HG02763 (cell line): ENCODE measurements at regions not wholly inside any gene's neighbourhood (a gene's known extent, or its start where the extent isn't known, plus 50 kb on each side); places are given as distances from the start of the nearest gene placed in this dataset.
"Not testable (repeated sequence)": the region's sequence is repeated elsewhere in the genome, so short reads cannot be mapped to it uniquely, and the experiment has no call there.

Source experiments
- ATAC-seq: cut with Tn5 transposase; IDR thresholded peaks from one replicate; pipeline ENCODE4 v1.9.1; 2021; ENCODE audit warnings: mild to moderate bottlenecking, moderate library complexity; ENCODE audit not compliant: unreplicated experiment

DNA sequence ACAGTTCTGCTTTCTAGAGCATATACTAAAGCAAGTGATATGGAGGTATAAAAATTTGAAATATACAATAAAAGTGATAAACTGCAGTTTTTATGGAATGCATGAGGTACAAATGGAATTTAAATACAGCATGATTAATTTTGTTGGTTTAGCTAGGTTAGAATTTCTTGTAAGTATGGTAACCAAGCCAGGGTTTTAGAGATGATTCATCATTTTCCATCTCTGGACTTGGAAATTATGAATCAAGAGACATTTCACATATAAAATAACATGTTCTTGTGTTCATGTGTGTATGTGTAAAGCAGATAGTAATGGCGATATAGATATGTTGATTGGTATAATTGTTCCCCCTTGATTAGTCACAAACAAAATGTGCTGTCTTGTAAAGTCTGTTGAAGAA lies 1219.8 kb downstream of the CDH8 start:
- ATAC-seq = no peak

DNA sequence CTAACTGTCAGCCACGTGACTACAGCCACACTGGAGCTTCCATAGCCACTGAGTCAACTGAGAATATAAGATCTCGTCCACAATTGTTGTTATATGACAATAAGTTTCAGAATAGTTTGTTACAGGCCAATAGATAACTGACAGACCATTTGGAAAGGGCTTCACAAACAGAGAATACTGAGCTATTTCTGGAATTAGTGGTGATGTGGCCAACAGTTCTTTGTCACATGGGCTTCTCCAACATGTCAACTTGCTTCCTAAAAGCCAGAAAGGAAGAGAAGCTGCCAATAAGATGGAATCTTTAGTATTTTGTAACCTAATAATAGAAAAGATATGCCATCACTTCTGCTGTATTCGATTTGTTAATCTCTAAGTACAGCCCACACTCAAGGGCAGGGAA lies 1220.4 kb downstream of the CDH8 start:
- ATAC-seq = no peak

DNA sequence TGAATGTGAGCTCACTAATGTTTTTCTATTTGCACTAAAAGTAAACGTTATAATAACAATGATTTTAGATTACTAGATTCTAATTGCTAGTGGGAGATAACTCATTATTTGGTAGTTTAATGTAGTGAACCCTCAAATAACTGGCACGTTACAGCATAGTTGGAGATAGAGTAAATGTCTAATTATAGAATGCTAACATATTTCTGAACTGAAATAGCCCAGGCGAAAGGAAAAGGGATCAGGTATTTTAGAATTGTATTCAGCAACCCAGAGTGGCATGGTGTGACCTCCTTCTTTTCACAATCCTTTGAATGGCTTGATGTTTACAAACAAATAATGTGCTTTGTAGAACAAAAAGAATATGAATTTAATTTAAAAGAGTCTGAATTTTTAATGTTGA lies 1221.2 kb downstream of the CDH8 start:
- no peak for ATAC-seq

DNA sequence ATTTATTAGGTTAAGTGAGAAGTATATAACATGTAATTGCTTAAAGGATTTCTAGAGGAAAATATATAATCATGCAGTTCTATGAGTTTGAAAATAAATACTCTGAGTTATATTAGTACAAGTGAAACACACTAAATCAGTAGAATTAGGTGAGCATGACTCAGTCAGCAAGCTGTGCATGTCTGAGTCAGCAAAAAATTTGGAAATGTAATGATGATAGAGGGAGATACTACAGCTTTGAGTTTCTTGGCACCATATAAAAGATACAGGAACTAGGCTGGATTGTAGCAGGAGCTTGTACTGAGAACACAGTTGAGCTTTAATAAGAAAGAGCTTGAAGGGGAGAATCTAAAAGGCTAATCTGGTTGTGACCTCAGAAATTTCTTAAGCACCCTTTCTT lies 1224.6 kb downstream of the CDH8 start:
- no peak for ATAC-seq

DNA sequence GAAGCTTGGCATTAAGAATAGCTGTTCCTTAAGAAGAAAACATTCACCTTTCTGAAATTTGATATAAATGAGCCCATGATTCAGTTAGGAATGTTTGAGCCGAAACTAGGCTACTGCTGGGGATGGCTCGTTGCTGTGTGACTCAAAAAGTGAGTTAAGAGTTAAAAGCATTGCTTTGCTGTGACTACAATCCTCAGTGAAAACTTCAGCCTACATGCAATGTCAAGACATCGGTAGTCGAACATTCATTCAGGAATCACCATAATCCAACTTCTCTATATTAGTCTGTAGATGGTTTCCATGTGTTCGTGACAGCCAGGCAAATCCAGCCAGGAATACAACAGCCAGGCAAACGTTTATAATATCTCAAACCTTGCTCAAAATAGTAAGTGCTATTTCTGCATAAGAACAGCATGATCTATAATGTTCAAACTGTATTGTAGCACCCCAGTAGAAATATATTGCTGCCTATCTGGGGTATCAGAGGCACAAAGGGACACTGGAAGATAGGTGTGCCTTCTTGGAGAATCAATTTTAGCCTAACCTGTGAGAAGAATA lies 1225.1 kb downstream of the CDH8 start:
- no peak for ATAC-seq

DNA sequence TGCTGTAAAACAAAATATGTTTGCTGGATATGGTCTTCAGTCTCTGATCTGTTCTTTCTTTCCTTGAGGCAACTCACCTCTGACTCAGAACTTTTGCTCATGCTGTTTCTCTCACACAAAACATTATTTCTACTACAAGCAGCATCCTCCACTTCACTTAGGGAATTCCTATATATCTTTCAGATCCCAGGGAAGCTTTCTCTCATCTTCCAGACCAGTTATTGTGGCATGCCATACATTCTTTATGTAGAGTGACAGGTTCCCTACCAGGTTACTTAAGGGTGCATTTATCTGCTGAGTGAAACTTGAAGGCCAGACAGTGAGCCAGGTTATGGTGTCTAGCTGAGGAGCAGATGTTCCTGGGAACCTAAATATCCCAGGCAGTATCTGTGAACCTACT lies 1226.0 kb downstream of the CDH8 start:
- no peak for ATAC-seq

DNA sequence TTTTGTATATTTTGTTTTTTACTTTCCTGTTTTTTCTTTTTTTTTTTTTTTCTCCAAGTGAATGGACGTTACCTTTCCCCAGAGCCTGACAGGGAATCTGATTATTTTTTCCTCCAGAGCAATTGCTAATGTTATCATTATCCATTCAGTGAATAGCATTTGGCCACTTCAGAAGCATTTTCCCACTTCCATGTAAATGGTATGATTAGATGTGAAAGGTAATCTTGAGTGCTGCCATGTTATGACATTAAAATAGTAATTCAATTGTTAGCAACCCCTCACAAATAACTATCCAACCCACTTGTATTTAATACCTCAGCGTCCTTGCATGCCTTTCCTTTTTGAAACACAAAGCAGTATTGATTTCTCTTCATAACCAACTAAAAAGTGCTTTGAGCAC lies 1243.8 kb downstream of the CDH8 start:
- ATAC-seq = no peak

DNA sequence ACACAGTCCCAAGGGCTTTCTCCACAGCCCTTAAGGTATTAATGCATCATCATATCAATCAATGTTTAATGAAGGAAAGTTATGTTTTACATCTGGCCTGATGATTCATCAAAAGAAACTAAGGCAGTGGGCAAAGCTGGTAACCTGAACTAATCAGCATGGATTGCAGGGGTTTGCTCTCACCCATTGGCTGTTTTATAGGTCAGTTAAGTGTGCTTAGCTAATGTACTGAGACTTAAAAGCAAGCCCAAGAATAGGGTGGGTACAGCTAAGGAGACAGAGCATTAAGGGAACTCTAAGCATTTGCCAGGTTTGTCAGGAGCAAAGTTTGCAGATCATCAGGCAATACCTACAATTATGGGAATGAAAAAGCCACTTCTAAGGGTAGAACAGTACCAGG lies 1247.6 kb downstream of the CDH8 start:
- ATAC-seq = no peak

DNA sequence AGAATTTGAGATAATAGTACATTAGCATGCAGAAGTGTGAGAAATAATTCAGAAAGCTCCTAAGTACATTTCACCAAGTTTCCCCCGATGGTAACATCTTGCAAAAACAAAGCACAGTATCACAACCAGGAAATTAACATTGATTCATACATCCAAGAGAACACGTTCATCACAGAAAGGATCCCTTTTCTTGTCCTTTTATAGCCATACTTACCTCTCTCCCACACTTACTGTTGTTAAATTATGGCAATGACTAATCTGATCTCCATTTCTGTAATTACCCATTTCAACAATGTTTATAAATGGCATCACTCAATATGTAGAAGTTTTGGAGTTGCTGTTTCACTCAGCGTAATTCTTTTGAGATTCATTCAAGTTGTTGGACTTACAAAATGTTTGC lies 1260.0 kb downstream of the CDH8 start:
- ATAC-seq = no peak

DNA sequence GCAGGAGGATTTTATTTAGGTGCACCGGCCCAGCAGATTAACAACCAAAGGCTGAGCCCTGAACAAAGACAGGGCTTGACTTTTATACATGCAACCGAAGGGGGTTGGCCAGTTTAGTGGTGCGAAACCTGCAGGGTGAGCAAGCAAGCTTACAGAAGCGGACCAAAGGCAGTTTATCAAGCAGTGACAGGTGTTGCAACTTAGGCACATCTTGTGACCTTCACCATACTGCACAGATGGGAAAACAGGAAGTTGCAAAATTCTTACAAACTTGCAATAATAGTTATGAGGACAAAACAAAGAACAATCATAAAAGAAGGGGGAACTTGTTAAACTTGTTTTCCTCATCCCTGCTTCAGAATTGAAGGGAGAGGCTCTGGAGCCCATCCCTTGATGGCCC lies 1265.1 kb downstream of the CDH8 start:
- no peak for ATAC-seq

DNA sequence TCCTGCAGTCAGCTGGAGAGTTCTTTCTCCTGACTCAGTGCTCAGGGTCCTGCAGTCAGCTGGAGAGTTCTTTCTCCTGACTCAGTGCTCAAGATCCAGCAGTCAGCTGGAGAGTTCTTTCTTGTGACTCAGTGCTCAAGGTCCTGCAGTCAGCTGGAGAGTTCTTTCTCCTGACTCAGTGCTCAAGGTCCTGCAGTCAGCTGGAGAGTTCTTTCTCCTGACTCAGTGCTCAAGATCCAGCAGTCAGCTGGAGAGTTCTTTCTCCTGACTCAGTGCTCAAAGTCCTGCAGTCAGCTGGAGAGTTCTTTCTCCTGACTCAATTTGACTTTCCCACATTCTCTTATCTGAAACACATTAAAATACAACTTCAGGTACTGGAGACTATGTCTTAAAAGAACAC lies 1265.9 kb downstream of the CDH8 start:
- not testable (repeated sequence) for ATAC-seq

DNA sequence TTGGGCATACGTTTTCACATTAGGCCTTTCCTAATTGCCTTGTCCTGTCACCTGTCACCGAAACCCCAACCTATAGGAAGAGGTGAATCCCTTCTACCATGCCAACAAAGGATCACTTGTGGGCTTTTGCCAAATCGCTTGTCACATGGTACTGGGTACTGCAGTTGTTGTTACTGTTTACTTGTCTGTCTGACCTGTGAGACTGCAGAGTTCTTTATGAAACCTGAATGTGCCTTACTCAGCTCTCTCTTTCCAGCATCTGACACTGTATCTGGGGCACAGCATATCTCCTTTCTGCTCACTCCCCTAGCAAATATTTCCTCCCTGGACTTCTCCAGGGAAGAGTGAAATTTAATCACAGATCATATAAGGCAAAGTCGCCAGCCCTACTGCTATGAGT lies 1272.4 kb downstream of the CDH8 start:
- no peak for ATAC-seq

DNA sequence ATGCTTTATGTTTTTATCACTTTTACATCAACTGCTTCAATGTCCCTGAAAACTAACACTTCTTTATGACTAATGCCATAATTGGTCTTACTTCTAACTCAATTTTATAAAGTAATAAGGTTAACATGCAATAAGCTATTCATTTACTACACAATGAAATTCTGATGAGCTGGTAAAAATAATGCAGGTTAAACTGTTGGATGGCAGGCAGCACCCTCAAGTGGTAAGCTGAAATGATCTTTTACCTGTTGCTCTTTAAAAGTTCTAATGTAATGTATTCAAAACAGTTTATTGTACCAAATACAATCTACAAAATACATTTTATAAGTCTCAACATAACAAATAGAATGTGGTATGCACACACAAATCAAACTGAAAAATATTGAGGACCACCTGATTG lies 1280.3 kb downstream of the CDH8 start:
- ATAC-seq = no peak

DNA sequence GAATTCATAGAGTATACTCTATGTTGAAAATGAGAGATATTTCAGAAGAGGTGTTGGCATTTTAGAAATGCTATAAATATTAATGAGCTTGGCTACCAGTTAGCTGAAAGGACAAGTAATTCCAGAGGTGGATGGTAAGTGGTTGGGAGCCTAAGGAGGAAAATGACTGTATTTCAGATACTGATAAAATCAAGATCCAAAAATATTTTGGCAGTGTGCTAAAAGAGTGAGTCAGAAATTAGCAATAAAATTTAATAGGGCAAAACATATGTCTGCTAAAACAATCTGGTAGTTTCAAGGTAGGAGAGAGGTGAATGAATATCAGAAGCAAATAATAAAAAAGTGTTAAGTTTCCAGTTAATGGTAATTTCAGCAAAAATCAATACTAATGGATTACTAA lies 1287.9 kb downstream of the CDH8 start:
- ATAC-seq = no peak

DNA sequence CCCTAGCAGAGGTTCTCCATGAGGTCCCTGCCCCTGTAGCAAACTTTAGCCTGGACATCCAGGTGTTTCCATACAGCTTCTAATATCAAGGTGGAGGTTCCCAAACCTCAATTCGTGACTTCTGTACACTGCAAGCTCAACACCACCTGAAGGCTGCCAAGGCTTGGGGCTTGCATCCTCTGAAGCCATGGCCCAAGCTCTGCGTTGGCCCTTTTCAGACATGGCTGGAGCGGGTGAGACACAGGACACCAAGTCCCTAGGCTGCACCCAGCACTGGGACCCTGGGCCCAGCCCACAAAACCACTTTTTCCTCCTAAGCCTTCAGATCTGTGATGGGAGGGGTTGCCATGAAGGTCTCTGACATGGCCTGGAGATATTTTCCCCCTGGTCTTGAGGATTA lies 1292.0 kb downstream of the CDH8 start:
- ATAC-seq = no peak

DNA sequence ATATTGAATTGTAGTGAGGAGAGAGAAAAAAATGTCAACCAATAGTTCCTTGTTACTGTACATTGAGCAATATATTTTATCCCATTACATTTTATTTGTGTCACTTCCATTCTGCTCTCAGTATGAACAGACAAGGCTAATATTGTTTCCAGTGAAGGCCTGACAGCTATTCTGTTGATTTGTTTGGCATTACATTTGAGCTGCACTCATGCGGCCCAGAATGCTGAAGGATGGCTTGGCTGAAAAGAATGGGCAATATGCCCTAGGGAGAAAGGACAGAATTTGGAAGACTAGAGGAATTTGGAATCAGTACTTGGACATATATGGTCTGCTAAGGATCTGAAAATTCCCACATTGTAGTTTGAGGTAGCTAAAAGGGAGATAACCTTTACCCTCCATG lies 1294.4 kb downstream of the CDH8 start:
- ATAC-seq = no peak

DNA sequence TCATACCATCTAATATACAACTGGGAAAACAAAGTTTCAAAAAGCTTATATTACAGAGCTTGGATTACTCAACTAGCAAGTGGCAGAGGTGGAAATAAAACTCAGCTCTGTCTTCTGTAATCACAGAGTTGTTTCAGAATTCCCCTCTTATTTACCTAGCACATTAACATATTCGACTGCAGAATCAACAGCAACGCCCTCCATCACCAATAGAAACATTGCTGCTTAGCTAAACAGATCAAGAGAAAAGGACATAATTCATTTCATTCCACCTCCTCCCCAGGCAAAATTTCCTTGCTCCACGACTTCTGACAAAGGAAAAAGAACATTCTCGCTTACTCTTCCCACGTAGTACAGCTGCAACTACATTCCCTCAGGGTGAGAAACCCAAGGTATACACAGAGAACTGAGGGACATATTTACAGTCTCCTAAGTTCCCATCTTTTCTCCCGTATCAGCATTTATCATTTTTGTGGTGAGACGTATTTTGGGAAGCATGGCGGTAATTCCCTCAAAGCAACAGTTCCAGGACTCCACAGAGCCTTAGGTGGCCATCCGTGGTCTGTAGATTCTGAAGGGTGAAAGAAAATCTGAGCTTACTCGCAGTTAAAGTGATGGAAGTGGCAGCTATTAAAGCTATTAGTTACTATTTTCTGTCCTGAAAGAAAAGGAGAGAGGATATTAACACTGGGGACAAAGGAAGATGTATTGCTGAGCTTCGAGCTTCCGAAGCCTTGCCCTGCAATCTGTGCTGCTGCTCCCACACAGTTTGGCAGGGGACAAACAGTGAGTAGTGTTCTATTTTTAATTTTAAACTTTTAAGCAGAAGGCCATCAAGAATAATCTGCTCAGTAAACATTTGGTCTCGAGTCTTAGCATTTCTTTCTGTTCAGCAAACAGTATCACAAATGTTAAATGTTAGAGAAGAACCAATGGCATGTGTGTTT lies 1296.2 kb downstream of the CDH8 start:
- ATAC-seq = no peak

DNA sequence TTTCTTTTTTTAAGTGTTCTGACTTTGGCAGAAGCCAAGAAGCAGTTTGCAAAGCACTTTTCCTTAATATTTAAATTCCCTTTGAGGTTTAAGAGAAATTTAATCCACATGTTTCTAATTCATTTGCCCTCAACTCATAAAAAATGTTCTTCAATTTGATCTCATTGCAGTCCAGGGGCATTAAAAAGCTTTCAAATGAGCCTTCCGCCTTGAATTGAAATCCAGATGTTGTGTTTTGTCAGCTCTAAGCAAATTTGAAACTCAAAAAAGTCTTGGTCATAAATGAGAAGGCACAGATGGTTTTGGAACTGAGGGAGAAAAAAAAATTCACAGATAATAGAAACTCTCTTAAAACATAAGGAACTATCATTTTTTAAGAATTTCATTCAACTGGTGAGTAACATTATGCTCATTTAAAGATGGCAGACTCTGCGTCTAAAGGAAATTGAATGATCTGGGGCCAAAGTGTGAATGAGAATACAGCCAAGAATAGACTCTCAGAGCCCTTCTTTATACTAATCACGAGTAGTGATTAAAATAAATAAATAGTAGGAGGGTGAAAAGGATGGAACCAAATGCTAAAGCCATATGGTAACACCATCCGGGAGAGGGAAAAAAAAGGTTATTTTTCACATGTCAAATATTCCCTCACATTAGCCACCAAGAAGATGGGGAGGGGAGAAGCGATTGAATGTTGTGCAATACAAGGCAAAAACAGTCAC lies 1304.7 kb downstream of the CDH8 start:
- no peak for ATAC-seq

DNA sequence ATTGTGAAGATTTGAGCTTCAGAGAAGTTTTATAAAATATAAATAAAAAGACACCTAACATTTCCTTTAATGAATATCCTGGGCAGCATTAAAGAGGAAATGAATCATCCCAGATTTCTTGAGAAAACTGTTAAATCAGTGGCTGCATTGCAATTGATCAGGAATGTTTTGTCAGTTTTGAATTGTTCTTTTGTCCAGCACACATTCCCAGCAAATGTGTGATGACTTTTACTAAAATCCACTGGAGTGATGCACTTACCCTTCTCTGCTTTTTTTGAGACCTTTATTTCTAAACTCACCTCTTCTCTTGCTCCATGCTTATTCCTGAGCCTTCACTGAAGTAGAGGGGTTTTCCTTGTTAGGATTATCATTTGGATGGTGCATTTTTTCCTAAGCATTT lies 1307.2 kb downstream of the CDH8 start:
- no peak for ATAC-seq

DNA sequence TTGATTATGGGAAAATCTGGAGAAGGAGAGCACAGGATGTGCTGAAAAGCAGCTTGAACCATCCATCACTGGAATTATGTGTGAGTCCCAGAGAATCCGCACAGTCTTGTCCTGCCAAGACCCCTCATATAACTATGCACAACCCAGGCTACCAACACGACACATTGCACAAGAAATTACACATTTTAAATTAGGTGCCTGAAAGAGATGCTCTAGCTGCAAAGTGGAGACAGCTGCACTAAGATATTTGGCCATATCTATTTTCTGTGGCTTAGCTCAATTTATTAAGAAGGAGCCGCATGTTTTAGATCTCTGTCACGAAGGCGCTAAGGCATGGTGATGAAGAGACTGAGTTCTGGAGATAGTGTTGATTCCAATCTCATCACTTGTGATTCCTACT lies 1308.4 kb downstream of the CDH8 start:
- no peak for ATAC-seq

DNA sequence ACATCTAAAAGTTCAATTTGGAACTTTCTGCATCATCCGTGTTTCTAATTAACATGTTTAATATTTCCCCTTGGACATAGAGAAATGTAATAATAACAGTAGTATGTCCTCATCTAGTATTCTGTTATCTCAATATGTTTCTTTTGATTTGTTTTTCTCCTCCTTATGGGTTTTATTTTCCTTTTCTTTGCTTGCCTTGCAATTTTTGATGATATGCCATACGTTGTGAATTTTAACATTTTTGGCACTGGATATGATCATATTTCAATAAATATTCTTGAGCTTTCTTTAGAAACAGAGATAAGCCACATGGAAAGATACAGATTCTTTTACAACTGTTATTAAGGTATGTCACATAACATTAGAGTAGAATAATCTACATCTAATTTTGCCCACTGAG lies 1316.2 kb downstream of the CDH8 start:
- no peak for ATAC-seq

DNA sequence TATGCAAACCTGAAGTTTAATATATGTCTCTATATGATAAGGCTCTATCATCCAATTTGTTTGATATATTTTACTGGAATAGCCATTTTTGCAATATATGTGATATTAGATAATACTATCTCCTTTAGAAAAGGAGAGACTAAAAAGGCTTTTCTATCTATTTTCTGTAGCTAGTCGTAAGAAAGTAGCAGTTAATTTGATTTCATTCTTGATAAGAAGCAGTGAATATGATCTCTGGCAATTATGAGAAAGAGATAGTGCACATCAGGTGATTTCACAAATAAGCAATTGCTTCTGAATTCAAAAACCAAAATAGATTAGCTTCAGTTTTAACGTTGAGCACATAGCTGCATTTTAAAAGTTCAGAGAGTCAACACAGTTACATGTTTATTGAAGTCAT lies 1318.4 kb downstream of the CDH8 start:
- ATAC-seq = no peak
